A673 (cell line): ENCODE measurements at regions not wholly inside any gene's neighbourhood (a gene's known extent, or its start where the extent isn't known, plus 50 kb on each side); places are given as distances from the start of the nearest gene placed in this dataset.

Experiments used
- BruUV-seq: library from RNA; stranded (reverse); fragments of 400-500 nt; replicated peaks from 2 replicates; lab custom pipeline; 2021; lab: Mats Ljungman, UMichigan
- CTCF ChIA-PET: fragments of 300-600 bp; sonication (Branson Sonifier 250); formaldehyde crosslinking; loops from one replicate; lab custom pipeline; 2022; ENCODE audit warnings: antibody characterized with exemption; lab: Charles Lee
- POLR2A ChIA-PET: fragments of 300-600 bp; sonication (Branson Sonifier 250); formaldehyde crosslinking; loops from one replicate; lab custom pipeline; 2022; ENCODE audit warnings: antibody characterized with exemption; ENCODE audit not compliant: low non-redundant PET; lab: Charles Lee
- DNase-seq: peaks from one replicate; pipeline ENCODE4 v3.0.0-alpha.2; 2015; ENCODE audit warnings: low spot score
- H3K27ac ChIP-seq: fragments of 200-600 bp; sonication (generic); 2 replicates; pipeline ENCODE4 v1.5.1; 2016; ENCODE audit warnings: mixed run types, low read depth, mild to moderate bottlenecking, mixed read lengths, antibody characterized with exemption, low read length; ENCODE audit not compliant: poor library complexity, severe bottlenecking
- H3K27me3 ChIP-seq: fragments of 200-600 bp; sonication (generic); replicated peaks from 2 replicates; pipeline ENCODE4 v1.6.1; 2017; ENCODE audit warnings: mixed run types, low read depth, mild to moderate bottlenecking, mixed read lengths, antibody characterized with exemption, low read length; ENCODE audit not compliant: insufficient read depth, poor library complexity
- H3K36me3 ChIP-seq: fragments of 200-600 bp; sonication (generic); 2 replicates; pipeline ENCODE4 v1.6.1; 2016; ENCODE audit warnings: mixed run types, mild to moderate bottlenecking, mixed read lengths, antibody characterized with exemption, low read length; ENCODE audit not compliant: insufficient read depth, poor library complexity, severe bottlenecking
- H3K4me1 ChIP-seq: fragments of 200-600 bp; sonication (generic); 2 replicates; pipeline ENCODE4 v1.6.1; 2017; ENCODE audit warnings: mixed run types, mild to moderate bottlenecking, mixed read lengths, antibody characterized with exemption, low read length; ENCODE audit not compliant: insufficient read depth, poor library complexity, severe bottlenecking
- H3K4me3 ChIP-seq: fragments of 200-600 bp; sonication (generic); 2 replicates; pipeline ENCODE4 v1.5.1; 2016; ENCODE audit warnings: low read depth, mixed run types, mild to moderate bottlenecking, mixed read lengths, low read length; ENCODE audit not compliant: poor library complexity, severe bottlenecking
- H3K9me3 ChIP-seq: fragments of 200-600 bp; sonication (generic); 2 replicates; pipeline ENCODE4 v1.6.1; 2016; ENCODE audit warnings: mixed run types, low read depth, mild to moderate bottlenecking, mixed read lengths, antibody characterized with exemption, low read length; ENCODE audit not compliant: poor library complexity, severe bottlenecking
- CTCF ChIP-seq: fragments of 300-800, 200-600 bp; sonication (generic); conservative IDR thresholded peaks from 2 replicates; pipeline ENCODE4 v1.5.1; 2017; ENCODE audit warnings: low read depth, mild to moderate bottlenecking, antibody characterized with exemption, low read length, moderate library complexity, mixed read lengths
- EZH2 ChIP-seq: fragments of 200-600 bp; sonication (generic); IDR thresholded peaks from 2 replicates; pipeline ENCODE4 v1.6.1; 2017; ENCODE audit warnings: borderline replicate concordance, low read depth, mild to moderate bottlenecking, mixed read lengths, antibody characterized with exemption, low read length; ENCODE audit not compliant: poor library complexity, severe bottlenecking
- intact Hi-C: fragments of 100-400 bp; cut with micrococcal nuclease; formaldehyde crosslinking; loops from one replicate; pipeline ENCODE4 v1.10.0; 2022; ENCODE audit not compliant: unreplicated experiment

GRCh38 chr7:41819645-41820044 is 116.8 kb upstream of the INHBA start:
- intact Hi-C loops = loop anchor here (5.0 to 10.0 kb wide), 2 partner anchors 98 to 505 kb away; no protein-coding TSS in a partner anchor
- Histone ChIP-seq H3K4me3 (no peak overlapping the region), H3K9me3 (peaks cover 13% of the 10 kb centered on the region), H3K36me3 (peaks cover 6% of the 10 kb centered on the region), H3K27ac (no peak overlapping the region), H3K27me3 (no peaks in the 10 kb centered on the region), H3K4me1 (peaks cover 53% of the 10 kb centered on the region)
- no peak for DNase-seq
- TF ChIP-seq CTCF (no peak), EZH2 (no peak)
- ChIA-PET CTCF (no interaction called here), POLR2A (no interaction called here)
- no TSS peak for BruUV-seq

GRCh38 chr7:41818765-41819398 is 116.0 kb upstream of the INHBA start:
- ChIA-PET CTCF (interaction anchor here (0.7 kb wide), 1 partner anchor 47 kb away, joined by 3 read pairs; no protein-coding TSS in a partner anchor), POLR2A (no interaction called here)
- peaks cover 13% of the 10 kb centered on the region for H3K9me3 ChIP-seq
- no peaks in the 10 kb centered on the region for H3K27me3 ChIP-seq
- no peak overlapping the region for H3K4me3 ChIP-seq
- H3K27ac ChIP-seq = no peak overlapping the region
- no peak for DNase-seq
- intact Hi-C loops = no loop called here
- no peak for TF ChIP-seq EZH2
- no peak for TF ChIP-seq CTCF
- BruUV-seq = no TSS peak
- H3K4me1 ChIP-seq = peaks cover 45% of the 10 kb centered on the region
- peaks cover 6% of the 10 kb centered on the region for H3K36me3 ChIP-seq

- Histone ChIP-seq H3K27ac (peak overlapping the region; percentile 56), H3K9me3 (peaks cover 13% of the 10 kb centered on the region), H3K36me3 (peaks cover 6% of the 10 kb centered on the region), H3K4me3 (no peak overlapping the region), H3K4me1 (peaks cover 30% of the 10 kb centered on the region), H3K27me3 (no peaks in the 10 kb centered on the region)
- intact Hi-C loops = no loop called here
- no peak for TF ChIP-seq EZH2
- TF ChIP-seq CTCF = no peak
- ChIA-PET CTCF (no interaction called here), POLR2A (interaction anchor here (0.6 kb wide), 1 partner anchor 1636 kb away, joined by 3 read pairs; no protein-coding TSS in a partner anchor)
- BruUV-seq = no TSS peak
- DNase-seq = no peak
Observed at GRCh38 chr7:41817386-41817785, 114.5 kb upstream of the INHBA start.
